GM20000 (cell line): ENCODE measurements at regions not wholly inside any gene's neighbourhood (a gene's known extent, or its start where the extent isn't known, plus 50 kb on each side); places are given as distances from the start of the nearest gene placed in this dataset.

Experiments used
- DNase-seq: peaks from one replicate; pipeline ENCODE4 v3.0.0; 2012; ENCODE audit warnings: low spot score
- CTCF ChIP-seq: IDR thresholded peaks from 2 replicates; pipeline ENCODE4 v1.5.1; 2012; ENCODE audit warnings: mild to moderate bottlenecking, control low read depth; ENCODE audit errors: extremely low read depth, missing control alignments

GRCh38 chr11:42542336-42542735 is 769.5 kb upstream of the API5 start:
- no peak for DNase-seq
- TF ChIP-seq CTCF, result no peak

- no peak for TF ChIP-seq CTCF
- no peak for DNase-seq
Measured at GRCh38 chr11:42543844-42544419, 767.9 kb upstream of the API5 start.

GRCh38 chr11:42544726-42545125 is 767.1 kb upstream of the API5 start:
- no peak for TF ChIP-seq CTCF

GRCh38 chr11:42545954-42546353 is 765.8 kb upstream of the API5 start:
- TF ChIP-seq CTCF, result no peak
- DNase-seq, result no peak

More at GRCh38 chr11:42544726-42545125, 767.1 kb upstream of the API5 start:
- no peak for DNase-seq

- DNase-seq, result no peak
- TF ChIP-seq CTCF, result no peak
Measured at GRCh38 chr11:42552786-42553185, 759.0 kb upstream of the API5 start.

- no peak for DNase-seq
- no peak for TF ChIP-seq CTCF
Measured at GRCh38 chr11:42555190-42555589, 756.6 kb upstream of the API5 start.

GRCh38 chr11:42571131-42571877 is 740.5 kb upstream of the API5 start:
- TF ChIP-seq CTCF, result no peak
- DNase-seq, result no peak
